ENCODE measurements at regions not wholly inside any gene's neighbourhood (a gene's known extent, or its start where the extent isn't known, plus 50 kb on each side); places are given as distances from the start of the nearest gene placed in this dataset.

DNA sequence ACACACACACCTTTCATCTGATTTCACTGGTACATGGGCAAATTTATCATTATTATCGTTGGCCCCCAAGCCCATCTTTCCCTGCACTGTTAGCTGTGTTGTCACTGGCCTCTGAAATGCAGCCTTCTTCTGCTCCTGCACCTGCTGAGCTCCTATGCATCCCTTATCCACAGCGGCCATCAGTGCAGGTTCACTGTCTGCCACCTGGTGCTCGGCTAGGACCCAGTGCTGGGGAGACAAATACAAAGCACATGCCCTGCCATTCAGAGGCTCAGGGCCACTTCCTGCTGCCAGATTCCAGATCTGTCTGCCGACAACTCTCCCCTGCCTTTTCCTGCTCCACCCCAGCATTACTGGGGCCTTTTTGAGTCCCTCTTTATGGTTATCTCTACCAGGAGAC, 1205.4 kb downstream of the TBC1D22A start:
- H4K20me1 ChIP-seq (ENCODE audit: insufficient read depth, low read length, poor library complexity, severe bottlenecking), result no peaks in the 10 kb centered on the region
- no peaks in the 10 kb centered on the region for H3K9me2 ChIP-seq (replicated peaks; ENCODE audit: low read depth, low read length)
- no peaks in the 10 kb centered on the region for H3F3A ChIP-seq (ENCODE audit: low read depth)
- no peaks in the 10 kb centered on the region for H3K36me3 ChIP-seq (ENCODE audit: insufficient read depth, low read length)
- no peaks in the 10 kb centered on the region for H3K79me2 ChIP-seq (ENCODE audit: insufficient read depth, low read length)
- H3K4me1 ChIP-seq (ENCODE audit: insufficient read depth, low read length, poor library complexity, severe bottlenecking), result no peaks in the 10 kb centered on the region
- no peaks in the 10 kb centered on the region for H3K27me3 ChIP-seq (ENCODE audit: insufficient read depth, low read length, poor library complexity, severe bottlenecking)
- H2AFZ ChIP-seq (ENCODE audit: low read length), result no peak overlapping the region
- no peak overlapping the region for H3K4me3 ChIP-seq (ENCODE audit: low read length, poor library complexity, severe bottlenecking)
- peaks cover 5% of the 10 kb centered on the region; the same call in 1 of the 2 replicates for H3K9me3 ChIP-seq (ENCODE audit: insufficient read depth, low read depth, low read length)
- H3K4me2 ChIP-seq (ENCODE audit: low read depth, low read length, poor library complexity, severe bottlenecking), result no peak overlapping the region
- no peak for TF ChIP-seq EZH2phosphoT487 (IDR thresholded peaks at IDR 0.05; ENCODE audit: borderline replicate concordance)
- TF ChIP-seq, protein P1, sequence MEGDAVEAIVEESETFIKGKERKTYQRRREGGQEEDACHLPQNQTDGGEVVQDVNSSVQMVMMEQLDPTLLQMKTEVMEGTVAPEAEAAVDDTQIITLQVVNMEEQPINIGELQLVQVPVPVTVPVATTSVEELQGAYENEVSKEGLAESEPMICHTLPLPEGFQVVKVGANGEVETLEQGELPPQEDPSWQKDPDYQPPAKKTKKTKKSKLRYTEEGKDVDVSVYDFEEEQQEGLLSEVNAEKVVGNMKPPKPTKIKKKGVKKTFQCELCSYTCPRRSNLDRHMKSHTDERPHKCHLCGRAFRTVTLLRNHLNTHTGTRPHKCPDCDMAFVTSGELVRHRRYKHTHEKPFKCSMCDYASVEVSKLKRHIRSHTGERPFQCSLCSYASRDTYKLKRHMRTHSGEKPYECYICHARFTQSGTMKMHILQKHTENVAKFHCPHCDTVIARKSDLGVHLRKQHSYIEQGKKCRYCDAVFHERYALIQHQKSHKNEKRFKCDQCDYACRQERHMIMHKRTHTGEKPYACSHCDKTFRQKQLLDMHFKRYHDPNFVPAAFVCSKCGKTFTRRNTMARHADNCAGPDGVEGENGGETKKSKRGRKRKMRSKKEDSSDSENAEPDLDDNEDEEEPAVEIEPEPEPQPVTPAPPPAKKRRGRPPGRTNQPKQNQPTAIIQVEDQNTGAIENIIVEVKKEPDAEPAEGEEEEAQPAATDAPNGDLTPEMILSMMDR (conservative IDR thresholded peaks at IDR 0.05; ENCODE audit: low read length), result no peak
- no peak overlapping the region for H3K9ac ChIP-seq (ENCODE audit: low read depth, low read length, poor library complexity, severe bottlenecking)

DNA sequence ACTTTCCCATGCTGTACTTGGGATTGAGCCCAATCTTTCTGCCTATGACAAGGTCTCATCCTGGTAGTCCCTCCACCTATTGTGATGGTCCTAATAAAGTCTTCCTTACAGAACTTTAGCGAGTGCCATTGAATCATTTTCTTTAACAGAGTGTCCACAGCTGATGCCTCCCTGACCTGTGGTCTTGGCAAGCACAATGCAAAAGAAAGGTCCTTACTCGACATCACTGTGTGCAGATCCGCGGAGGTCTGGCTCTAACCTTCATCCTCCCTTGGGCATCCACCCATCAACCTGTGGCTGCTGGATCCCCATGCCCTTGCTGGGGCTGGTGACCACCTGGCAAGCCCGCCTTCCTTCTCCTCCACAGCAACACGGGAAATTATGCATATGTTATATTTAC, 1203.9 kb downstream of the TBC1D22A start:
- H3K9ac ChIP-seq (ENCODE audit: low read depth, low read length, poor library complexity, severe bottlenecking), result no peak overlapping the region
- no peaks in the 10 kb centered on the region for H3K36me3 ChIP-seq (ENCODE audit: insufficient read depth, low read length)
- no peaks in the 10 kb centered on the region for H3K9me2 ChIP-seq (replicated peaks; ENCODE audit: low read depth, low read length)
- H3K79me2 ChIP-seq (ENCODE audit: insufficient read depth, low read length), result no peaks in the 10 kb centered on the region
- H3F3A ChIP-seq (ENCODE audit: low read depth), result no peaks in the 10 kb centered on the region
- H2AFZ ChIP-seq (ENCODE audit: low read length), result no peak overlapping the region
- H3K27me3 ChIP-seq (ENCODE audit: insufficient read depth, low read length, poor library complexity, severe bottlenecking), result no peaks in the 10 kb centered on the region
- H3K4me2 ChIP-seq (ENCODE audit: low read depth, low read length, poor library complexity, severe bottlenecking), result no peak overlapping the region
- no peaks in the 10 kb centered on the region for H3K4me1 ChIP-seq (ENCODE audit: insufficient read depth, low read length, poor library complexity, severe bottlenecking)
- H3K9me3 ChIP-seq (ENCODE audit: insufficient read depth, low read depth, low read length), result peaks cover 5% of the 10 kb centered on the region; the same call in 1 of the 2 replicates
- H3K4me3 ChIP-seq (ENCODE audit: low read length, poor library complexity, severe bottlenecking), result no peak overlapping the region
- no peaks in the 10 kb centered on the region for H4K20me1 ChIP-seq (ENCODE audit: insufficient read depth, low read length, poor library complexity, severe bottlenecking)
- TF ChIP-seq, protein P1 (conservative IDR thresholded peaks at IDR 0.05; ENCODE audit: low read length), result no peak
- TF ChIP-seq EZH2phosphoT487 (IDR thresholded peaks at IDR 0.05; ENCODE audit: borderline replicate concordance), result no peak

DNA sequence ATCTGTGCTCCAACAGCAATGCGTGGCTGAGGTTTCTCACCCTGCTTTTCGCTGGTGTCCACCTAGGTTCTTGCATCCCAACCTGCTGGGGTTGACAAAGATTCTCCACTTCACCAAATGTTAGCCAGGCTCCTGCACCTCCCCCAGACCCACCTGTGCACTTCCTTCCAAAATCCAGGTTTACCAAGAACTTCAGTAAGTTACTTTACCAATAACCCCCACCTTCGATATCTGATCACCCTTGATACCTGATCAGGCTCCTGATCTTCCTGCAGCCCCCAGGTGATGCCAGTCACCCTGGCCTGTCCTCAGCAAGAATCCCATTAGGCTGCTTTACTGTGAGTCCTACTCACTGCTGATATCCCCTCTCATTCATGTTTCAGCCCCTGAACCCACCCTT, 1203.4 kb downstream of the TBC1D22A start:
- H3K9ac ChIP-seq (ENCODE audit: low read depth, low read length, poor library complexity, severe bottlenecking), result no peak overlapping the region
- no peaks in the 10 kb centered on the region for H3K9me2 ChIP-seq (replicated peaks; ENCODE audit: low read depth, low read length)
- H3K4me1 ChIP-seq (ENCODE audit: insufficient read depth, low read length, poor library complexity, severe bottlenecking), result no peaks in the 10 kb centered on the region
- H3K4me3 ChIP-seq (ENCODE audit: low read length, poor library complexity, severe bottlenecking), result no peak overlapping the region
- H3K36me3 ChIP-seq (ENCODE audit: insufficient read depth, low read length), result no peaks in the 10 kb centered on the region
- no peaks in the 10 kb centered on the region for H3K79me2 ChIP-seq (ENCODE audit: insufficient read depth, low read length)
- H3K4me2 ChIP-seq (ENCODE audit: low read depth, low read length, poor library complexity, severe bottlenecking), result no peak overlapping the region
- no peaks in the 10 kb centered on the region for H3F3A ChIP-seq (ENCODE audit: low read depth)
- peaks cover 5% of the 10 kb centered on the region; the same call in 1 of the 2 replicates for H3K9me3 ChIP-seq (ENCODE audit: insufficient read depth, low read depth, low read length)
- TF ChIP-seq, protein P1 (conservative IDR thresholded peaks at IDR 0.05; ENCODE audit: low read length), result no peak
- TF ChIP-seq EZH2phosphoT487 (IDR thresholded peaks at IDR 0.05; ENCODE audit: borderline replicate concordance), result no peak
- H3K27me3 ChIP-seq (ENCODE audit: insufficient read depth, low read length, poor library complexity, severe bottlenecking), result no peaks in the 10 kb centered on the region
- no peak overlapping the region for H2AFZ ChIP-seq (ENCODE audit: low read length)
- no peaks in the 10 kb centered on the region for H4K20me1 ChIP-seq (ENCODE audit: insufficient read depth, low read length, poor library complexity, severe bottlenecking)
